ENCODE measurements at regions not wholly inside any gene's neighbourhood (a gene's known extent, or its start where the extent isn't known, plus 50 kb on each side); places are given as distances from the start of the nearest gene placed in this dataset.

DNA sequence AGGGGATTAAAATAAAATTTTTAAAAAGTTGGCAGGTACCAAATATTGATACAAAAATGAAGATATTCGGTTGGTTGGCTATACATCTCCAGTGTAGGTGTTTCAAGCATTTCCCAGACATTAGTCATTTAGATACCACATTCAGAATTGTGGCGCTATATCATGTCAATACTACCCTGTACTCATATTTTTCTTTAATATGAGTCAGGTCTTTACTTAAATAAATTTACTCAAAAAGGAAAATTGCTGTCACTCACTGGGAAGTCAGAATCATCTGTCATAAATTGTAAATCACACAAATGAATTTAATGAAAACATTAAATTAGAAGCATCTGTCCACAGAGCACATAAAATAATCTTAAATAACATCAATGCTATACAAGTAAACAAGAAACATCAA lies 134.2 kb downstream of the TSHZ3 start:
- no peak for TF ChIP-seq RAD21 (conservative IDR thresholded peaks at IDR 0.05)
- no peak for TF ChIP-seq TAF1 (IDR thresholded peaks at IDR 0.05; ENCODE audit: low read depth)
- no peak for TF ChIP-seq EP300 (conservative IDR thresholded peaks at IDR 0.05; ENCODE audit: poor library complexity, severe bottlenecking)
- no peak overlapping the region for H3K27ac ChIP-seq (ENCODE audit: low read length)
- H3K79me2 ChIP-seq (replicated peaks; ENCODE audit: insufficient read depth, low read length), result no peaks in the 10 kb centered on the region
- no peaks in the 10 kb centered on the region for H3K9me2 ChIP-seq (ENCODE audit: insufficient read depth, low read length)
- H3K4me3 ChIP-seq (ENCODE audit: low read length), result no peak overlapping the region
- no peaks in the 10 kb centered on the region for H3K9me3 ChIP-seq (ENCODE audit: low read length)
- H3K4me2 ChIP-seq (ENCODE audit: low read length), result no peak overlapping the region
- no peaks in the 10 kb centered on the region for H3K36me3 ChIP-seq (ENCODE audit: insufficient read depth, low read length)
- no peaks in the 10 kb centered on the region for H3K27me3 ChIP-seq (ENCODE audit: insufficient read depth, low read depth, low read length)
- no peak overlapping the region for H2AFZ ChIP-seq (ENCODE audit: low read depth, low read length)
- no peak overlapping the region for H3K9ac ChIP-seq (ENCODE audit: low read length)
- H3F3A ChIP-seq (ENCODE audit: insufficient read depth, low read length, poor library complexity, severe bottlenecking), result no peaks in the 10 kb centered on the region
- no peaks in the 10 kb centered on the region for H4K20me1 ChIP-seq (ENCODE audit: insufficient read depth)

DNA sequence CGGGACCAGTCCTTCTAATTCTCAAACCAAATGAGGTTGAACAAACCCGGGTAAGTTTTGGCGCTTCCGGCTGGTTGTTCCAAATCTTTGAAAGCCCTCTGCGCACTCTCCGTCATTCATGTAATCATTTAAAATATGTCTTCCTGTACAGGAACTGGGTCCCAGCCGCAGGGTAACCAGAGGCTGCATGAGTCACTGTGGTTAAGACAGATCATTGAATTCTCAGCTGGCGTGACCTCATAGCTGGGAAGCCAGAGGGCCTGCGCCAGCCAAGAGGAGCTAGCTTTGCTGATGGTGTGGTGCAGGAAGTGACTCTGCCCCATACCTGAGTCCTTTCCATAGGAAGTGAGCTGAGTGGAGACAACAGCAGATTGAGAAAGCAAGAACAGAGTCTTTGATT lies 135.2 kb downstream of the TSHZ3 start:
- Histone ChIP-seq H3K9ac (ENCODE audit: low read length) (no peak overlapping the region), H3K9me3 (ENCODE audit: low read length) (no peaks in the 10 kb centered on the region), H3K36me3 (ENCODE audit: insufficient read depth, low read length) (no peaks in the 10 kb centered on the region), H4K20me1 (ENCODE audit: insufficient read depth) (no peaks in the 10 kb centered on the region), H3K4me2 (ENCODE audit: low read length) (no peak overlapping the region), H3K79me2 (replicated peaks; ENCODE audit: insufficient read depth, low read length) (no peaks in the 10 kb centered on the region), H3K4me3 (ENCODE audit: low read length) (no peak overlapping the region), H2AFZ (ENCODE audit: low read depth, low read length) (no peak overlapping the region), H3K9me2 (ENCODE audit: insufficient read depth, low read length) (no peaks in the 10 kb centered on the region), H3F3A (ENCODE audit: insufficient read depth, low read length, poor library complexity, severe bottlenecking) (no peaks in the 10 kb centered on the region), H3K27me3 (ENCODE audit: insufficient read depth, low read depth, low read length) (no peaks in the 10 kb centered on the region), H3K27ac (ENCODE audit: low read length) (no peak overlapping the region)
- TF ChIP-seq MXI1 (conservative IDR thresholded peaks at IDR 0.05; ENCODE audit: poor library complexity, severe bottlenecking) (no peak), EP300 (conservative IDR thresholded peaks at IDR 0.05; ENCODE audit: poor library complexity, severe bottlenecking) (no peak), EZH2 (IDR thresholded peaks at IDR 0.05; ENCODE audit: borderline replicate concordance, insufficient read depth, low read length, poor library complexity, severe bottlenecking) (no peak), RAD21 (conservative IDR thresholded peaks at IDR 0.05) (no peak), SMC3 (conservative IDR thresholded peaks at IDR 0.05; ENCODE audit: poor library complexity) (no peak), TAF1 (IDR thresholded peaks at IDR 0.05; ENCODE audit: low read depth) (no peak), POLR2AphosphoS5 (IDR thresholded peaks at IDR 0.05) (no peak)
- TF ChIP-seq, protein P1, sequence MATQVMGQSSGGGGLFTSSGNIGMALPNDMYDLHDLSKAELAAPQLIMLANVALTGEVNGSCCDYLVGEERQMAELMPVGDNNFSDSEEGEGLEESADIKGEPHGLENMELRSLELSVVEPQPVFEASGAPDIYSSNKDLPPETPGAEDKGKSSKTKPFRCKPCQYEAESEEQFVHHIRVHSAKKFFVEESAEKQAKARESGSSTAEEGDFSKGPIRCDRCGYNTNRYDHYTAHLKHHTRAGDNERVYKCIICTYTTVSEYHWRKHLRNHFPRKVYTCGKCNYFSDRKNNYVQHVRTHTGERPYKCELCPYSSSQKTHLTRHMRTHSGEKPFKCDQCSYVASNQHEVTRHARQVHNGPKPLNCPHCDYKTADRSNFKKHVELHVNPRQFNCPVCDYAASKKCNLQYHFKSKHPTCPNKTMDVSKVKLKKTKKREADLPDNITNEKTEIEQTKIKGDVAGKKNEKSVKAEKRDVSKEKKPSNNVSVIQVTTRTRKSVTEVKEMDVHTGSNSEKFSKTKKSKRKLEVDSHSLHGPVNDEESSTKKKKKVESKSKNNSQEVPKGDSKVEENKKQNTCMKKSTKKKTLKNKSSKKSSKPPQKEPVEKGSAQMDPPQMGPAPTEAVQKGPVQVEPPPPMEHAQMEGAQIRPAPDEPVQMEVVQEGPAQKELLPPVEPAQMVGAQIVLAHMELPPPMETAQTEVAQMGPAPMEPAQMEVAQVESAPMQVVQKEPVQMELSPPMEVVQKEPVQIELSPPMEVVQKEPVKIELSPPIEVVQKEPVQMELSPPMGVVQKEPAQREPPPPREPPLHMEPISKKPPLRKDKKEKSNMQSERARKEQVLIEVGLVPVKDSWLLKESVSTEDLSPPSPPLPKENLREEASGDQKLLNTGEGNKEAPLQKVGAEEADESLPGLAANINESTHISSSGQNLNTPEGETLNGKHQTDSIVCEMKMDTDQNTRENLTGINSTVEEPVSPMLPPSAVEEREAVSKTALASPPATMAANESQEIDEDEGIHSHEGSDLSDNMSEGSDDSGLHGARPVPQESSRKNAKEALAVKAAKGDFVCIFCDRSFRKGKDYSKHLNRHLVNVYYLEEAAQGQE (IDR thresholded peaks at IDR 0.05; ENCODE audit: borderline replicate concordance), result no peak
- TF ChIP-seq, protein P2, sequence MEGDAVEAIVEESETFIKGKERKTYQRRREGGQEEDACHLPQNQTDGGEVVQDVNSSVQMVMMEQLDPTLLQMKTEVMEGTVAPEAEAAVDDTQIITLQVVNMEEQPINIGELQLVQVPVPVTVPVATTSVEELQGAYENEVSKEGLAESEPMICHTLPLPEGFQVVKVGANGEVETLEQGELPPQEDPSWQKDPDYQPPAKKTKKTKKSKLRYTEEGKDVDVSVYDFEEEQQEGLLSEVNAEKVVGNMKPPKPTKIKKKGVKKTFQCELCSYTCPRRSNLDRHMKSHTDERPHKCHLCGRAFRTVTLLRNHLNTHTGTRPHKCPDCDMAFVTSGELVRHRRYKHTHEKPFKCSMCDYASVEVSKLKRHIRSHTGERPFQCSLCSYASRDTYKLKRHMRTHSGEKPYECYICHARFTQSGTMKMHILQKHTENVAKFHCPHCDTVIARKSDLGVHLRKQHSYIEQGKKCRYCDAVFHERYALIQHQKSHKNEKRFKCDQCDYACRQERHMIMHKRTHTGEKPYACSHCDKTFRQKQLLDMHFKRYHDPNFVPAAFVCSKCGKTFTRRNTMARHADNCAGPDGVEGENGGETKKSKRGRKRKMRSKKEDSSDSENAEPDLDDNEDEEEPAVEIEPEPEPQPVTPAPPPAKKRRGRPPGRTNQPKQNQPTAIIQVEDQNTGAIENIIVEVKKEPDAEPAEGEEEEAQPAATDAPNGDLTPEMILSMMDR (IDR thresholded peaks at IDR 0.05; ENCODE audit: poor library complexity, severe bottlenecking), result no peak

DNA sequence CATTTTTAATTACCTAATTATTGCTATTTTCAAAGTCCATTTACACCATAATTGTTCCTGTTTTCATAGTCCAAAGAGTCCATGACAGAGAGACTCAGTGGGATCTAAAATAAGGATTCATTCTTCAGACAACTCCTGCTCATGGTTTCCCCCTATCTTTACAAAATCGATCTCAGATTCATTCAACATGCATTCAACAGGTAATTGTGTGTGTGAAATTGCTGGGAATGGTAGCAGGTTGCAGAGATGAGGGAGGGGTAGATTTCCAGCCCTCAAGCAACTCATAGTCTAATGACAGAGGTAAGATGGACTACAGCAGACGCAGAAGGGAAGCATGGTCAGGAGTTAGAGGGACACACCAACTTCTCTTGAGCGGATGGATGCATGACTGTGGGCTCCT lies 138.1 kb downstream of the TSHZ3 start:
- no peaks in the 10 kb centered on the region for H4K20me1 ChIP-seq (ENCODE audit: insufficient read depth)
- no peak overlapping the region for H3K4me3 ChIP-seq (ENCODE audit: low read length)
- no peaks in the 10 kb centered on the region for H3K36me3 ChIP-seq (ENCODE audit: insufficient read depth, low read length)
- H3K9ac ChIP-seq (ENCODE audit: low read length), result no peak overlapping the region
- no peak for TF ChIP-seq RAD21 (conservative IDR thresholded peaks at IDR 0.05)
- TF ChIP-seq TAF1 (IDR thresholded peaks at IDR 0.05; ENCODE audit: low read depth), result no peak
- TF ChIP-seq, protein P1 (IDR thresholded peaks at IDR 0.05; ENCODE audit: borderline replicate concordance), result no peak
- no peak for TF ChIP-seq EZH2 (IDR thresholded peaks at IDR 0.05; ENCODE audit: borderline replicate concordance, insufficient read depth, low read length, poor library complexity, severe bottlenecking)
- no peak for TF ChIP-seq MXI1 (conservative IDR thresholded peaks at IDR 0.05; ENCODE audit: poor library complexity, severe bottlenecking)
- TF ChIP-seq, protein P2 (IDR thresholded peaks at IDR 0.05; ENCODE audit: poor library complexity, severe bottlenecking), result no peak
- H3K9me2 ChIP-seq (ENCODE audit: insufficient read depth, low read length), result no peaks in the 10 kb centered on the region
- H3K4me2 ChIP-seq (ENCODE audit: low read length), result no peak overlapping the region
- no peak overlapping the region for H3K27ac ChIP-seq (ENCODE audit: low read length)
- no peaks in the 10 kb centered on the region for H3K79me2 ChIP-seq (replicated peaks; ENCODE audit: insufficient read depth, low read length)
- H3K27me3 ChIP-seq (ENCODE audit: insufficient read depth, low read depth, low read length), result no peaks in the 10 kb centered on the region
- H3K9me3 ChIP-seq (ENCODE audit: low read length), result no peaks in the 10 kb centered on the region
- H3F3A ChIP-seq (ENCODE audit: insufficient read depth, low read length, poor library complexity, severe bottlenecking), result no peaks in the 10 kb centered on the region
- H2AFZ ChIP-seq (ENCODE audit: low read depth, low read length), result no peak overlapping the region

All from neural cell (in vitro differentiated cells).